BJ (cell line): ENCODE measurements at regions not wholly inside any gene's neighbourhood (a gene's known extent, or its start where the extent isn't known, plus 50 kb on each side); places are given as distances from the start of the nearest gene placed in this dataset.

ENCODE experiments used
- CTCF ChIA-PET: fragments of 350-600 bp; formaldehyde crosslinking; extraction: SDS; loops from one replicate; lab custom pipeline; 2021; ENCODE audit warnings: antibody characterized with exemption, inconsistent platforms; lab: Yijun Ruan, JAX
- POLR2A ChIA-PET: fragments of 300-600 bp; sonication (Branson Sonifier 250); formaldehyde crosslinking; extraction: SDS; loops from one replicate; lab custom pipeline; 2021; ENCODE audit warnings: antibody characterized with exemption; lab: Charles Lee
- DNase-seq: peaks from one replicate; pipeline ENCODE4 v3.0.0-alpha.2; 2011; ENCODE audit warnings: low read depth
- H3K27me3 ChIP-seq: 2 replicates; pipeline ENCODE4 v1.6.0; 2011; ENCODE audit warnings: low read length; ENCODE audit not compliant: control insufficient read depth, insufficient read depth
- H3K36me3 ChIP-seq: 2 replicates; pipeline ENCODE4 v1.5.1; 2011; ENCODE audit warnings: low read length; ENCODE audit not compliant: control insufficient read depth, insufficient read depth
- H3K4me3 ChIP-seq: 2 replicates; pipeline ENCODE4 v1.5.1; 2011; ENCODE audit warnings: low read depth, mild to moderate bottlenecking, control low read depth, low read length
- TF ChIP-seq, protein P1 (sequence below): IDR thresholded peaks from 2 replicates; pipeline ENCODE4 v1.5.1; 2011; ENCODE audit warnings: low read depth, mild to moderate bottlenecking, control low read depth, inconsistent platforms, low read length, moderate library complexity; ENCODE audit not compliant: insufficient read depth

DNA sequence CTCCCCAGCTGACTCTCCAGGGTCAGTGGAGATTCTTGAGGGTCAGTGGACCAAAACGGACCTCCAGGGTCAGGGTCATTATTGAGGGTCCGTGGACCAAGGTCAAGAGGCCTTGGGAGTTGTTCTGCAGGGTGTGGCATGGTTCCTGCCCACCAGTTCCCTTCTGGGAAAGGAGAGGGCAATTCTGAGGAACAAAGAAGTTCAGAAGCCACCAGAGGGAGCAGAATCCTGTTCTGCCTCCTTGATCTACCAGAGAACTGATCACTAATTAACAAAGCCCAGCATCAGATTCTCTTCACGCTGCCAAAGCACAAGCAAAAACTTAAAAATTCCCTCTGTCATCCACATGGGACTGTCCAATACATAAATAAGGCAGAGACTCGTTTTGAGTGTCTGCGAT is 263.4 kb downstream of the DHX35 start:
- TF ChIP-seq, protein P1, sequence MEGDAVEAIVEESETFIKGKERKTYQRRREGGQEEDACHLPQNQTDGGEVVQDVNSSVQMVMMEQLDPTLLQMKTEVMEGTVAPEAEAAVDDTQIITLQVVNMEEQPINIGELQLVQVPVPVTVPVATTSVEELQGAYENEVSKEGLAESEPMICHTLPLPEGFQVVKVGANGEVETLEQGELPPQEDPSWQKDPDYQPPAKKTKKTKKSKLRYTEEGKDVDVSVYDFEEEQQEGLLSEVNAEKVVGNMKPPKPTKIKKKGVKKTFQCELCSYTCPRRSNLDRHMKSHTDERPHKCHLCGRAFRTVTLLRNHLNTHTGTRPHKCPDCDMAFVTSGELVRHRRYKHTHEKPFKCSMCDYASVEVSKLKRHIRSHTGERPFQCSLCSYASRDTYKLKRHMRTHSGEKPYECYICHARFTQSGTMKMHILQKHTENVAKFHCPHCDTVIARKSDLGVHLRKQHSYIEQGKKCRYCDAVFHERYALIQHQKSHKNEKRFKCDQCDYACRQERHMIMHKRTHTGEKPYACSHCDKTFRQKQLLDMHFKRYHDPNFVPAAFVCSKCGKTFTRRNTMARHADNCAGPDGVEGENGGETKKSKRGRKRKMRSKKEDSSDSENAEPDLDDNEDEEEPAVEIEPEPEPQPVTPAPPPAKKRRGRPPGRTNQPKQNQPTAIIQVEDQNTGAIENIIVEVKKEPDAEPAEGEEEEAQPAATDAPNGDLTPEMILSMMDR, result no peak

DNA sequence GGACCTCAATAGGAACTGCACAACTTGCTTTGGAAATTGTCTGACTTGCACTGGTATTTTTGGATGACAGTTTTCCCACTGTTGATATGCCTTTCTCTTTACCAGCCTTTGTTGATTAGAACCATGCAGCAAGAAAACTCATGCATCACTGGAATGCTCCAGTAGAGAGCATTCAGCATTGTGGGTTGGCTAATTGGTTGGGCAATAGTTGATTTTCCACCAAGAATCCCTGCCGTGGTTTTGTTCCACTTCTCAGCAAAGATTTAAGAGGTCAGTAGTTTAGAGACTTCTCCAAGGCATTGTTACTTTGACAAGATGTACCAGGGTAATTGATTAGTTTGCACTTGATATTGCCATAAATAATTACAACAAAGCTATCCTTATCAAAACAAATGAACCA is 260.0 kb downstream of the DHX35 start:
- no peaks in the 10 kb centered on the region for H3K36me3 ChIP-seq
- TF ChIP-seq, protein P1, result no peak
- no peaks in the 10 kb centered on the region for H3K27me3 ChIP-seq
- DNase-seq, result no peak
- no peak overlapping the region for H3K4me3 ChIP-seq
- ChIA-PET POLR2A (no interaction called here), CTCF (no interaction called here)

More for the DNA sequence above, 263.4 kb downstream of the DHX35 start:
- Histone ChIP-seq H3K36me3 (no peaks in the 10 kb centered on the region), H3K27me3 (no peaks in the 10 kb centered on the region), H3K4me3 (no peak overlapping the region)
- ChIA-PET CTCF (no interaction called here), POLR2A (no interaction called here)
- no peak for DNase-seq

DNA sequence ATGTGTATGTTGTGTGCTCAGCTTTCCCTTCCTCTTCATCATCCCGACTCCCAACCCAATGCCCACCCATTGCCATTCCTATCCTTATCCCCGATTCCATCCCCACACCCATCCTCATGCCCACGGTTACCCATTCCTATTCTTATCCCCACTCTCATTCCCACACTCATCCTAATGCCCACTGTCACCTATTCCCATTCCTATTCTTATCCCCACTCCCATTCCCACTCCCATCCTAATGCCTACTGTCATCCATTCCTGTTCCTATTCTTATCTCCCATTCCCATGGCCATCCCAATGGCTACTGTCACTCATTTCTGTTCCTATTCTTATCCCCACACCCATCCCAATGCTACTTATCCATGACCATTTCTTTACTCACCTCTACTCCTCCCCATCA is 254.1 kb downstream of the DHX35 start:
- ChIA-PET POLR2A (no interaction called here), CTCF (interaction anchor here (1.0 kb wide), 1 partner anchor 20 kb away, joined by 3 read pairs; no protein-coding TSS in a partner anchor)
- Histone ChIP-seq H3K36me3 (no peaks in the 10 kb centered on the region), H3K4me3 (no peak overlapping the region), H3K27me3 (no peaks in the 10 kb centered on the region)
- TF ChIP-seq, protein P1, result no peak
- no peak for DNase-seq

DNA sequence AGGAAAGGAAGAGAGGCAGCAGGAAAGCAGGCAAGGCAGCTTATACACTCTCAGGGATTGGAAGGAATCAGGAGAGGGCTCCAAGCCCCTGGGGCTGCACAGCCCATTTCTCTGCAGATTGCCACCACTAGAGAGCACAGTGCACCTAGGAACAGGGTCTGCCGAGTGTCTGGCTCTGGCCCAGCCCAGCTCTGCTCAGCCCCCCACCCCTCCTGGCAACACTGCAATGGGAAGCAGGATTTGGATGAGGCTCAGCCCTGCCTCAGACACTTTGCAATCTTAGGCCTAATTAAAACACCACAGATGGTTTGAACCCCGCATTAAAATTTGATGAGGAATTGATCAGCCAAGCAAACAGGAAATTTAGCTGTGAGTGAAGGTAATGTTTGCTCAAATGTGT is 252.7 kb downstream of the DHX35 start:
- DNase-seq, result no peak
- ChIA-PET CTCF (no interaction called here), POLR2A (interaction anchor here (0.9 kb wide), 1 partner anchor 10 kb away, joined by 3 read pairs; no protein-coding TSS in a partner anchor)
- Histone ChIP-seq H3K4me3 (no peak overlapping the region), H3K36me3 (no peaks in the 10 kb centered on the region), H3K27me3 (no peaks in the 10 kb centered on the region)
- TF ChIP-seq, protein P1, result no peak

DNA sequence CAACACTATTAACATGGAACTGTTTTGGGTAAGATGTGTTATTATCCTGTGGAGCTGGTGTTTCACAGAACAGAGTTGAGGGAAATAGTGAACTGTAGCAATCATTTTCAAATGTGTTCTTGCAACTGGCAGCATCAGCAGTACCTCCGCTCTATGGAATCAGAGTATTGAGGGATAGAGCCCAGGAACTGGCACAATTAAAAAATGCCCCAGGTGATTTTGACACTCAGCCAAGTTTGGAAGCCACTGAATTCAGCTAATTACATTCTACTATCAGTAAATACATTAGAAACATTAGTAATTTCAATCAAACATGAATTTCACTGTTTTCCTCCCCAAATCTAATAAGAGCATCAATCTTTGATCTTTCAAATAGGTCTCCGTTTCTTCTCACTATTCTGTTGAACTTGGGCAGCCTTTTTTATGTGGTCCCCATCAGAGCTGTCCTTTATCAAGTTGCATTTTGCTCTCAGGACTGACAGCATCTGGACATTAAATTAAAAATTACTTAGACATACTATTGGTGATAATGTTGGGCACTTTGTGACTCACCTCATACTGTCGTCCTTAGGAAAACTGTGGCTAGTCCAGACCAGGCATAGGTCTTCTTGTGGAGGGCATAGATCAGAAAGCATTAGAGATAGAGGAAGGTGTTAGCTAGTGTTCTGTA is 251.5 kb downstream of the DHX35 start:
- POLR2A ChIA-PET, result no interaction called here
- H3K27me3 ChIP-seq, result no peaks in the 10 kb centered on the region
- H3K36me3 ChIP-seq, result no peaks in the 10 kb centered on the region
- H3K4me3 ChIP-seq, result no peak overlapping the region
- CTCF ChIA-PET, result interaction anchor here (0.6 kb wide), 1 partner anchor 148 kb away, joined by 3 read pairs; no protein-coding TSS in a partner anchor
- DNase-seq, result no peak
- TF ChIP-seq, protein P1, result no peak
